HG02571 (cell line): ENCODE measurements at regions not wholly inside any gene's neighbourhood (a gene's known extent, or its start where the extent isn't known, plus 50 kb on each side); places are given as distances from the start of the nearest gene placed in this dataset.
"Not testable (repeated sequence)": the region's sequence is repeated elsewhere in the genome, so short reads cannot be mapped to it uniquely, and the experiment has no call there.

Experiments
- ATAC-seq: cut with Tn5 transposase; IDR thresholded peaks from one replicate; pipeline ENCODE4 v1.9.1; 2021; ENCODE audit warnings: mild to moderate bottlenecking, moderate library complexity; ENCODE audit not compliant: unreplicated experiment

DNA sequence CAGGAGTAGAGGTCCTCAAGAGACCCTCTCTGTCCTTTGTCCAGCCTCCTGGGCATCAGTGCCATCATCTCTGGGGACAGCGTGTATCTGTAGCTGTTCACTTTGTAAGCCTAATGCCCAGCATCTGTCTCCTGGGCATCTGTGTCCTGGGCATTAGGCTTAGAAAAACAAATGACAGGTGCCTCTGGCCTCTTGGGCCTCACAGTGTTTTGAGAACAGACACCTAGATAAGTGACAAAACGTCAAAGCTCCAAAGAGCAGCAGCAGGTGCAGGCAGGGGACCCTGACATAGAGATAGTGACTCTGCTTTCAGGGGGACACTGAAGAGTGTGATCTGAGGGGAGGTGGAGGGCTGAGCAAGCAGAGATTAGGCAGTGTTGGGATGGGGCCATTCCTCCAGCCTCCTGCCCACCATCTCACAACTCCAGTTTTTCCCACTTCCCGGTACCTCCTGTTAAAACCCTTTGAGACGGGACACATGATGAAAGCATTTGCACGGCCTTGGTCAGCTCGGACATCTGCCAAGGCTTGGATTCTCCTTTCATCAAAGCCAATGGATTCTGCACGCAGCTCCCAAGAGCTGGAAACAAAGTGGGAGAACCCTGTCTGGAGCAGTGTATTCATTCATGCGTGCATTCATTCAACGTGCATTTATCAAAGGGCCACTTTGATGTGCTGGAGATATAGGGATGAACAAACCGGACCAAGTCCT, 55.5 kb upstream of the CD93 start:
- ATAC-seq = no peak

DNA sequence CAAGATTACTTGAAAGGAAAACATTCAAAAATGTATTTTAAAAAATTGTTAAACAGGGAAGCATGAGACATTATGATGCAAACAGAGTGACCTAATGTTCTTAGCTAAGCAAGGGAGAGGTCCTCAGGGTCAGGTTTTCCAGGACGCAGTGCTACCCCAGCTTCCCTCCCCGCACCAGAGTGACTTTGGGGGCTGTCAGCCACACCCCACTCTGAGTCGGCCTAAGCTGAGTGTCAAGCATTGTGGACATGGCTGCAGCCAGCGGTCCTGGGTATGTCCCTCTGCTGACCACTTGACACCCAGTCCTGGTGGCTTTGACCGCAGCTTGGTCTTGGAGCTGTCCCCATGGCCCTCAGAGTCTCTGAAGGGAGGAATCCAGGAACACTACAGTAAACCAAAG, 54.9 kb upstream of the CD93 start:
- ATAC-seq = no peak

DNA sequence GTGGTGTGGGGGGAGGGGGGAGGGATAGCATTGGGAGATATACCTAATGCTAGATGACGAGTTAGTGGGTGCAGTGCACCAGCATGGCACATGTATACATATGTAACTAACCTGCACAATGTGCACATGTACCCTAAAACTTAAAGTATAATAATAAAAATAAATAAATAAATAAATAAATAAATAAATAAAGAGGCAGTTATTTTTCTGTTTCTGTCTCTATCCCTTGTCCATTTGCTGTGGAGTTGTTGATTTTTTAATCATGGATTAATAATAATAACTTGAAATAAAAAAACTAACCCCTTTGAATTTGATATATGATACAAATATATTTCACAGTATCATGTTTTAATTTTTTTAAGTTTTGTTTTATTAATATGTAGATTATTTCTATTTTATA, 53.9 kb upstream of the CD93 start:
- not testable (repeated sequence) for ATAC-seq

DNA sequence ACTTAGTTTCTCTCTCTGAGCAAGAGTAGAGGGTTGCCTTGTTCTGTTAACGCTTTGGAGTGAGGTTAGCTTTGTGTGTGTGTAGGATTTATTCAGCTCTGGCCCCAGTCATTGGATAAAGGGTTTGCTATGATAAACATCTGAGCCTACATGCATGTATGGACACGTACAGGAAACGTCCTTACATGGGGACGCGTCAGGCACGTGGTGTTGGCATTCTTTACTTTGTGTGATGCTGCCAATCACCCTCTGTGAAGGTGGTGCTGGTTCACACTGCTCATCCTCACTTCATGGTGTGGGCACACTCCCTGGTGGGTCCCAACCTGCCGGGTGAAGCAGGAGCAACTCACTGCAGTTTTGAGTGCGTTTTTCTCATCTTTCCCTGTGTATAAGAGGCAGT, 53.4 kb upstream of the CD93 start:
- no peak for ATAC-seq

GRCh38 chr20:23138682-23139081, 52.6 kb upstream of the CD93 start:
- ATAC-seq = no peak

DNA sequence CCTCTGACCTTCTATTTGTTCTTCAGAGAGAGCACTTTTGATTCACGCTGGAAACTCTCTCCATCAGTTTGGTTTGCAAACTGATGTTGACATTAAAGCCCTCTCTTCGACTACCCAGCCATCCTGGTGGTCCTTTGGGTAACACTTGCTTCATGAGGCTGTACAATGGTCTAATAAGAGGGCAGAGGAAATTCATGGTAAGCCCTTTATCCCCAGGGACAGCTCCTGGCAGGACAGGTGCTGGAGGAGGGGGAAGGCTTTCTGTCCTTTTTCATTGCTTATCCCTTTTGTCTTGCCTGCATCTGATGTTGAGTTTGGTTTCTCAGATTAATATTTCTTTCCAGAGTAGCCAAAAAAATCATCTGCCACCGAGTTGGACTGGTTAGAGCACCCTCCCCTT, 52.1 kb upstream of the CD93 start:
- ATAC-seq = no peak

DNA sequence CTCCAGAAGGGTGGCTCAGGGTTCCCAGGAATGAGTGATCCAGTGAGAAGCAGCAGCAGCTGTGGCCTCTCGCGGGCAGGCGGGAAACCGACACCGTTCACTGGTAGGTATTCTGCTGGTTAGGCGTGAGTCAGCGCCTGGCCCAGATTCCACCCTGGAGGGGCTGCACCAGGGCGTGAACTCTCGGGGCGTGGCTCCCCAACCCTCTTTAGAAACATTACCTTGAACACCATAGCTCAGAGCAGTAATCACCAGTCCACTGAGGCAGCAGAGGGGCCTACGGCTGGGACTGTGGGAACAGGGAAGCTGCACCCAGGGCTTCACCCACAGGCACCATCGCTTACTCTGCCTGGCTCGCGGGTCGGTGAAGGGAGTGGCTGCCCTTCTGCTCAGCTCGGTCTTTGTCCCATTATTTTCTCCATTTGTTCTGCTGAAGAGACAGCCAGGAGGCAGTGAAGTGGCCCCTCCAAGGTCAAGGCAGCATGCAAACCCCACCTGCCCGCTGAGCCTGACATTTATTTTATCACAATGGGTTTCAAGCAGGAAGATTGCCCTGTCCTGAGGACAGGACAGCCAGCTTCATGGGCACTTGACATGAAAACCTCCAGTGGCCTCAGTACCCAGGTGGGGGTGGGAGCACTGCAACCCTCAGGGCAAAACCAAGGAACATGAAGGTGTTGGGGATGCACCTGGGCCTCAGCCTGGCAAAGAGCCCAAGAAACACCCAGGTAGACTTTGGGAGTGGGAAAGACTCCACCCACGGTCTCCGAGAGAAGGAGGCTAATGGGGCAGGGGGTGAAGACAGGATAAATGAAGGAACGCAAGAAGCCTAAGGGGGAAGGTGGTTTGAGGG, 51.0 kb upstream of the CD93 start:
- ATAC-seq = no peak

DNA sequence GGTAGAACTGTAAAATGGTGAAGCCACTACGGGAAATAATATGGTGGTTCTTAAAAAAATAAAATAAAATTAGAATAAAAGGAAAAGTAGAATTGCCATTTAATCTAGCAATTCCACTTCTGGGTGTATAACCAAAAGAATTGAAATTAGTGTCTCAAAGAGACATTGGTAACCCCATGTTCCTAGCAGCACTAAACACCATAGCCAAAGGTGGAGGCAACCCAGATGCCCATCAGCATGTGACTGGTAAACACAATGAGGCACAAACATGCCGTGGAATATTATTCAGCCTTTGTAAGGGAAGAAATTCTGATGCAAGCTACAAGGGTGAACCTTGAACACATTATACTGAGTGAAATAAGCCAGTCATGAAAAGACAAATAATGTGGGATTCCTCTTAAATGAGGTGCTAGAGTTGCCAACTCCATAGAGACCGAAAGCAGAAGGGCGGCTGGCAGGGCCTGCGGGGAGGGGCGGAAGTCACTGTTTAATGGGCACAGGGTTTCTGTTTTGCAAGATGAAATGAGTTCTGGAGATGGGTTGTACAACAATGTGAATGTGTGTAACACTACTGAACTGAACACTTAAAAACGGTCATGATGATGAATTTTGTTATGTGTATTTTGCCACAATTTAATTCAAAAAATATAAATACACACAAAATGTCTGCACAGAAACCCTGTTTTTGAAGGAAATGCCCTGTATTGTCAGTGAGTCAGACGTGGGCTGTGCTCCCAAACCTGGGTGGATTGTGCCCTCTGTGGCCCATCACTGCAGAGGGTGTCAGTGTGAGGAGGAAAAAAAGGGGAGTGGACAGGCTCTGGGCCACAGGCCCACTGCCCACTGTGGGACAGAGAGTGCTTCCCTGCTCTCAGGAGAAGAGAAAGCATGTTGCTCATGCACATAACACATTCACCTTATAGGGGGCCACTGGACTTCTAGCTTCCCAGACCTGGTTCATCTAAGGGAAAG, 49.6 kb upstream of the CD93 start:
- ATAC-seq = no peak
